ENCODE measurements at regions not wholly inside any gene's neighbourhood (a gene's known extent, or its start where the extent isn't known, plus 50 kb on each side); places are given as distances from the start of the nearest gene placed in this dataset.

GRCh38 chr2:198220763-198221610 is 416.6 kb downstream of the PLCL1 start:
- Histone ChIP-seq H3K36me3 (no peaks in the 10 kb centered on the region), H3K9me3 (replicated peaks in 1 of 11) (no peaks in the 10 kb centered on the region), H3K4me3 (no peak overlapping the region), H3K4me2 (no peak overlapping the region), H3K27me3 (no peaks in the 10 kb centered on the region), H4K20me1 (no peaks in the 10 kb centered on the region), H3K9ac (no peak overlapping the region), H3K4me1 (0 out of 20 replicates have a peak, but pooled peaks cover 0 to 5% (median 0%) of the 10 kb centered on the region in 10 experiments), H3K27ac (no peak overlapping the region)
- no peak for TF ChIP-seq Cebpa-rat (IDR thresholded peaks at IDR 0.05)

GRCh38 chr2:198219292-198219691 is 414.9 kb downstream of the PLCL1 start:
- Histone ChIP-seq H3K27me3 (no peaks in the 10 kb centered on the region), H3K4me1 (no peaks in the 10 kb centered on the region), H3K36me3 (no peaks in the 10 kb centered on the region), H3K9ac (no peak overlapping the region), H3K9me3 (replicated peaks in 1 of 11) (no peaks in the 10 kb centered on the region), H3K27ac (no peak overlapping the region), H4K20me1 (no peaks in the 10 kb centered on the region), H3K4me3 (no peak overlapping the region), H3K4me2 (no peak overlapping the region)
- no peak for TF ChIP-seq Cebpa-rat (IDR thresholded peaks at IDR 0.05)

GRCh38 chr2:198214114-198214596 is 409.8 kb downstream of the PLCL1 start:
- Histone ChIP-seq H3K9ac (no peak overlapping the region), H3K4me2 (no peak overlapping the region), H3K4me3 (no peak overlapping the region), H3K9me3 (replicated peaks in 1 of 11) (no peaks in the 10 kb centered on the region), H4K20me1 (no peaks in the 10 kb centered on the region), H3K36me3 (no peaks in the 10 kb centered on the region), H3K27ac (no peak overlapping the region), H3K4me1 (no peaks in the 10 kb centered on the region), H3K27me3 (no peaks in the 10 kb centered on the region)
- no peak for TF ChIP-seq Cebpa-rat (IDR thresholded peaks at IDR 0.05)

GRCh38 chr2:198213253-198213652 is 408.9 kb downstream of the PLCL1 start:
- no peaks in the 10 kb centered on the region for H3K4me1 ChIP-seq
- H3K9me3 ChIP-seq (replicated peaks in 1 of 11) = no peaks in the 10 kb centered on the region
- TF ChIP-seq Cebpa-rat (IDR thresholded peaks at IDR 0.05) = no peak
- no peak overlapping the region for H3K4me2 ChIP-seq
- no peaks in the 10 kb centered on the region for H4K20me1 ChIP-seq
- no peaks in the 10 kb centered on the region for H3K27me3 ChIP-seq
- no peak overlapping the region for H3K27ac ChIP-seq
- no peaks in the 10 kb centered on the region for H3K36me3 ChIP-seq
- H3K4me3 ChIP-seq = no peak overlapping the region
- H3K9ac ChIP-seq = no peak overlapping the region

GRCh38 chr2:198211706-198212105 is 407.3 kb downstream of the PLCL1 start:
- TF ChIP-seq Cebpa-rat (IDR thresholded peaks at IDR 0.05) = no peak
- Histone ChIP-seq H3K36me3 (no peaks in the 10 kb centered on the region), H3K27ac (no peak overlapping the region), H3K4me2 (no peak overlapping the region), H3K9me3 (replicated peaks in 1 of 11) (no peaks in the 10 kb centered on the region), H3K4me1 (no peaks in the 10 kb centered on the region), H4K20me1 (no peaks in the 10 kb centered on the region), H3K4me3 (no peak overlapping the region), H3K9ac (no peak overlapping the region), H3K27me3 (no peaks in the 10 kb centered on the region)

- Histone ChIP-seq H3K9ac (no peak overlapping the region), H3K4me2 (no peak overlapping the region), H3K36me3 (no peaks in the 10 kb centered on the region), H3K4me3 (no peak overlapping the region), H3K27ac (no peak overlapping the region), H3K4me1 (no peaks in the 10 kb centered on the region), H3K27me3 (no peaks in the 10 kb centered on the region), H4K20me1 (no peaks in the 10 kb centered on the region), H3K9me3 (replicated peaks in 1 of 11) (no peaks in the 10 kb centered on the region)
- TF ChIP-seq Cebpa-rat (IDR thresholded peaks at IDR 0.05) = no peak
Measured at GRCh38 chr2:198203336-198204069, 399.1 kb downstream of the PLCL1 start.

Measured in BLaER1 treated with 17β-estradiol and CSF1 and Interleukin-3, amounts not matched to agents 10 nM and 100 nM (cell line).